GM23338 (cell line): ENCODE measurements at regions not wholly inside any gene's neighbourhood (a gene's known extent, or its start where the extent isn't known, plus 50 kb on each side); places are given as distances from the start of the nearest gene placed in this dataset.

ENCODE experiments used
- ATAC-seq: fragments of 200-7000 bp; cut with Tn5 transposase; 3 replicates; pipeline ENCODE4 v1.9.1; 2020
- DNase-seq: peaks from one replicate; pipeline ENCODE4 v3.0.0-alpha.2; 2015; ENCODE audit warnings: low spot score
- H2AFZ ChIP-seq: fragments of 200-600 bp; sonication (generic); 2 replicates; pipeline ENCODE4 v1.8.0; 2016; ENCODE audit warnings: antibody characterized with exemption, mild to moderate bottlenecking, moderate library complexity
- H3F3A ChIP-seq: fragments of 200-600 bp; sonication (generic); replicated peaks from 2 replicates; pipeline ENCODE4 v1.8.0; 2017; ENCODE audit warnings: antibody characterized with exemption, mixed run types, low read depth
- H3K27ac ChIP-seq: fragments of 200-600 bp; sonication (generic); 2 replicates; pipeline ENCODE4 v1.6.1; 2016; ENCODE audit warnings: low read depth
- H3K27me3 ChIP-seq: fragments of 200-600 bp; sonication (generic); 2 replicates; pipeline ENCODE4 v1.8.0; 2016; ENCODE audit warnings: mild to moderate bottlenecking, mixed run types, moderate library complexity; ENCODE audit not compliant: insufficient read depth
- H3K36me3 ChIP-seq: fragments of 200-600 bp; sonication (generic); 2 replicates; pipeline ENCODE4 v1.8.0; 2016; ENCODE audit warnings: mild to moderate bottlenecking; ENCODE audit not compliant: insufficient read depth
- H3K4me1 ChIP-seq: fragments of 200-600 bp; sonication (generic); 2 replicates; pipeline ENCODE4 v1.8.0; 2016; ENCODE audit warnings: mild to moderate bottlenecking, moderate library complexity; ENCODE audit not compliant: insufficient read depth
- H3K4me2 ChIP-seq: fragments of 200-600 bp; sonication (generic); 2 replicates; pipeline ENCODE4 v1.7.1; 2017; ENCODE audit warnings: mixed run types
- H3K4me3 ChIP-seq: fragments of 200-600 bp; sonication (generic); 2 replicates; pipeline ENCODE4 v1.6.1; 2016; ENCODE audit warnings: mixed run types
- H3K79me2 ChIP-seq: fragments of 200-600 bp; sonication (generic); replicated peaks from 2 replicates; pipeline ENCODE4 v1.8.0; 2017; ENCODE audit warnings: mild to moderate bottlenecking; ENCODE audit not compliant: insufficient read depth
- H3K9me2 ChIP-seq: fragments of 200-600 bp; sonication (generic); 2 replicates; pipeline ENCODE4 v1.8.0; 2017; ENCODE audit not compliant: insufficient read depth
- H4K20me1 ChIP-seq: fragments of 200-600 bp; sonication (generic); replicated peaks from 2 replicates; pipeline ENCODE4 v1.8.0; 2017; ENCODE audit warnings: mild to moderate bottlenecking; ENCODE audit not compliant: insufficient read depth
- H3K27ac Mint-ChIP-seq: 2 replicates; pipeline ENCODE4 v1.8.0; 2020; ENCODE audit warnings: inconsistent platforms, mild to moderate bottlenecking, moderate library complexity, mixed read lengths
- H3K27me3 Mint-ChIP-seq: 3 replicates; pipeline ENCODE4 v1.8.0; 2022; ENCODE audit warnings: low read depth, mild to moderate bottlenecking, moderate library complexity, mixed read lengths, inconsistent platforms; ENCODE audit not compliant: insufficient read depth, poor library complexity
- H3K36me3 Mint-ChIP-seq: 3 replicates; pipeline ENCODE4 v1.8.0; 2021; ENCODE audit warnings: low read depth, mild to moderate bottlenecking, inconsistent platforms, moderate library complexity, mixed read lengths
- H3K4me1 Mint-ChIP-seq: 3 replicates; pipeline ENCODE4 v1.8.0; 2020; ENCODE audit warnings: mild to moderate bottlenecking, inconsistent platforms, mixed read lengths
- H3K4me3 Mint-ChIP-seq: 3 replicates; pipeline ENCODE4 v1.8.0; 2021; ENCODE audit warnings: moderate library complexity, mild to moderate bottlenecking, inconsistent platforms, mixed read lengths
- H3K9me3 Mint-ChIP-seq: 3 replicates; pipeline ENCODE4 v1.8.0; 2020; ENCODE audit warnings: moderate library complexity, mild to moderate bottlenecking, inconsistent platforms, mixed read lengths
- JUNB ChIP-seq: IDR thresholded peaks from one replicate; pipeline ENCODE4 v1.6.1; 2016; ENCODE audit warnings: antibody characterized with exemption; ENCODE audit not compliant: unreplicated experiment
- NANOG ChIP-seq: IDR thresholded peaks from 2 replicates; pipeline ENCODE4 v1.6.1; 2016; ENCODE audit warnings: antibody characterized with exemption, borderline replicate concordance
- ZNF331 ChIP-seq: fragments of 250-450 bp; sonication (Bioruptor Pico); IDR thresholded peaks from 2 replicates; pipeline ENCODE4 v1.5.0; 2020; ENCODE audit warnings: low read depth, mild to moderate bottlenecking, moderate library complexity
- TF ChIP-seq, protein P1 (sequence below): IDR thresholded peaks from 2 replicates; pipeline ENCODE4 v1.6.1; 2016; ENCODE audit warnings: antibody characterized with exemption
- TF ChIP-seq, protein P2 (sequence below): fragments of 250-450 bp; sonication (Bioruptor Pico); IDR thresholded peaks from 2 replicates; pipeline ENCODE4 v1.5.0; 2020; ENCODE audit warnings: mild to moderate bottlenecking, moderate library complexity

DNA sequence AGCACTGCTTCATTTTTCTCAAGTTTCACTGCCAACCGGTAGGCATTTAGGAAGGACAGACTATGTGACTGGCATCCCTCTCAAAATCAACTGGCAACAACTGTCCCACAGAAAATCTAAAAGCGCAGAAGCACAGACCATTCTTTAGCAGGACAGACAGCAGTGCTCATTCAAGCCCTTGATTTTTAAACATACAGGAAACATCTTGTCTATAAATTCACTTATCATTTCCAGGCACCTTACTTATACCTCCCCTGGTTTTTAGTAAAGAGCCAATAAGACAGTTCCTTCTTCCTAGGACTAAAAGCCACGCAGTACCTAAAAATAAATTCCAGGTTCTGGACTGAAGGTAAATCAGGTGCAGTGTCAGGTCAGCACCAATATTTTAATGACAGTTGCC is 343.2 kb upstream of the WWC1 start (continued):
- TF ChIP-seq, protein P1, sequence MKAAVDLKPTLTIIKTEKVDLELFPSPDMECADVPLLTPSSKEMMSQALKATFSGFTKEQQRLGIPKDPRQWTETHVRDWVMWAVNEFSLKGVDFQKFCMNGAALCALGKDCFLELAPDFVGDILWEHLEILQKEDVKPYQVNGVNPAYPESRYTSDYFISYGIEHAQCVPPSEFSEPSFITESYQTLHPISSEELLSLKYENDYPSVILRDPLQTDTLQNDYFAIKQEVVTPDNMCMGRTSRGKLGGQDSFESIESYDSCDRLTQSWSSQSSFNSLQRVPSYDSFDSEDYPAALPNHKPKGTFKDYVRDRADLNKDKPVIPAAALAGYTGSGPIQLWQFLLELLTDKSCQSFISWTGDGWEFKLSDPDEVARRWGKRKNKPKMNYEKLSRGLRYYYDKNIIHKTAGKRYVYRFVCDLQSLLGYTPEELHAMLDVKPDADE = no peak
- no peak for TF ChIP-seq ZNF331 (CRISPR knock-in tag)
- TF ChIP-seq NANOG = no peak

DNA sequence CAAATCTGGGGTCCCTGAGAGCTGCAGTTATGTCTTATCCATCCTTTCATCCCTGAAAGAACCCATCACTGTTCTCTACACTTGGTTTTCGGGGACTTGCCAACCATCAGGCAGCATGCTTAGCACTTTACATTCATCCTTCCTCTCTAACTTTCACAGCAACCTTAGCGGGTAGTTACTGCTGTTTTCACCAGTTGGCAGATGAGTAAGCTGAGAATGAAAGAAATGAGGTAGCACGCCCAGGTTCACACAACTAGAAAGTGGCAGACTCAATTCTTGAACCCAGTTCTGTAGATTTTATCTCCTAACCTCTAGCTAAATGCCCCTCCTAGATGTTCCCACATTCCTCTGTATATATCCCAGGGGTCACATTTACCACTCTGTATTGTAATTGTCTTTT is 342.0 kb upstream of the WWC1 start:
- Histone ChIP-seq H2AFZ (no peak overlapping the region), H3K36me3 (no peaks in the 10 kb centered on the region), H3K4me2 (no peak overlapping the region), H4K20me1 (no peaks in the 10 kb centered on the region), H3F3A (no peaks in the 10 kb centered on the region), H3K27me3 (no peaks in the 10 kb centered on the region), H3K4me1 (peaks cover 27% of the 10 kb centered on the region), H3K27ac (no peak overlapping the region), H3K4me3 (no peak overlapping the region), H3K9me2 (no peaks in the 10 kb centered on the region), H3K79me2 (no peaks in the 10 kb centered on the region)
- DNase-seq = no peak
- Mint-ChIP-seq H3K4me1 (peaks cover 37% of the 10 kb centered on the region), H3K4me3 (no peak overlapping the region), H3K27me3 (no peaks in the 10 kb centered on the region), H3K36me3 (no peaks in the 10 kb centered on the region), H3K9me3 (no peaks in the 10 kb centered on the region), H3K27ac (no peak overlapping the region)
- TF ChIP-seq JUNB = no peak
- TF ChIP-seq, protein P2, sequence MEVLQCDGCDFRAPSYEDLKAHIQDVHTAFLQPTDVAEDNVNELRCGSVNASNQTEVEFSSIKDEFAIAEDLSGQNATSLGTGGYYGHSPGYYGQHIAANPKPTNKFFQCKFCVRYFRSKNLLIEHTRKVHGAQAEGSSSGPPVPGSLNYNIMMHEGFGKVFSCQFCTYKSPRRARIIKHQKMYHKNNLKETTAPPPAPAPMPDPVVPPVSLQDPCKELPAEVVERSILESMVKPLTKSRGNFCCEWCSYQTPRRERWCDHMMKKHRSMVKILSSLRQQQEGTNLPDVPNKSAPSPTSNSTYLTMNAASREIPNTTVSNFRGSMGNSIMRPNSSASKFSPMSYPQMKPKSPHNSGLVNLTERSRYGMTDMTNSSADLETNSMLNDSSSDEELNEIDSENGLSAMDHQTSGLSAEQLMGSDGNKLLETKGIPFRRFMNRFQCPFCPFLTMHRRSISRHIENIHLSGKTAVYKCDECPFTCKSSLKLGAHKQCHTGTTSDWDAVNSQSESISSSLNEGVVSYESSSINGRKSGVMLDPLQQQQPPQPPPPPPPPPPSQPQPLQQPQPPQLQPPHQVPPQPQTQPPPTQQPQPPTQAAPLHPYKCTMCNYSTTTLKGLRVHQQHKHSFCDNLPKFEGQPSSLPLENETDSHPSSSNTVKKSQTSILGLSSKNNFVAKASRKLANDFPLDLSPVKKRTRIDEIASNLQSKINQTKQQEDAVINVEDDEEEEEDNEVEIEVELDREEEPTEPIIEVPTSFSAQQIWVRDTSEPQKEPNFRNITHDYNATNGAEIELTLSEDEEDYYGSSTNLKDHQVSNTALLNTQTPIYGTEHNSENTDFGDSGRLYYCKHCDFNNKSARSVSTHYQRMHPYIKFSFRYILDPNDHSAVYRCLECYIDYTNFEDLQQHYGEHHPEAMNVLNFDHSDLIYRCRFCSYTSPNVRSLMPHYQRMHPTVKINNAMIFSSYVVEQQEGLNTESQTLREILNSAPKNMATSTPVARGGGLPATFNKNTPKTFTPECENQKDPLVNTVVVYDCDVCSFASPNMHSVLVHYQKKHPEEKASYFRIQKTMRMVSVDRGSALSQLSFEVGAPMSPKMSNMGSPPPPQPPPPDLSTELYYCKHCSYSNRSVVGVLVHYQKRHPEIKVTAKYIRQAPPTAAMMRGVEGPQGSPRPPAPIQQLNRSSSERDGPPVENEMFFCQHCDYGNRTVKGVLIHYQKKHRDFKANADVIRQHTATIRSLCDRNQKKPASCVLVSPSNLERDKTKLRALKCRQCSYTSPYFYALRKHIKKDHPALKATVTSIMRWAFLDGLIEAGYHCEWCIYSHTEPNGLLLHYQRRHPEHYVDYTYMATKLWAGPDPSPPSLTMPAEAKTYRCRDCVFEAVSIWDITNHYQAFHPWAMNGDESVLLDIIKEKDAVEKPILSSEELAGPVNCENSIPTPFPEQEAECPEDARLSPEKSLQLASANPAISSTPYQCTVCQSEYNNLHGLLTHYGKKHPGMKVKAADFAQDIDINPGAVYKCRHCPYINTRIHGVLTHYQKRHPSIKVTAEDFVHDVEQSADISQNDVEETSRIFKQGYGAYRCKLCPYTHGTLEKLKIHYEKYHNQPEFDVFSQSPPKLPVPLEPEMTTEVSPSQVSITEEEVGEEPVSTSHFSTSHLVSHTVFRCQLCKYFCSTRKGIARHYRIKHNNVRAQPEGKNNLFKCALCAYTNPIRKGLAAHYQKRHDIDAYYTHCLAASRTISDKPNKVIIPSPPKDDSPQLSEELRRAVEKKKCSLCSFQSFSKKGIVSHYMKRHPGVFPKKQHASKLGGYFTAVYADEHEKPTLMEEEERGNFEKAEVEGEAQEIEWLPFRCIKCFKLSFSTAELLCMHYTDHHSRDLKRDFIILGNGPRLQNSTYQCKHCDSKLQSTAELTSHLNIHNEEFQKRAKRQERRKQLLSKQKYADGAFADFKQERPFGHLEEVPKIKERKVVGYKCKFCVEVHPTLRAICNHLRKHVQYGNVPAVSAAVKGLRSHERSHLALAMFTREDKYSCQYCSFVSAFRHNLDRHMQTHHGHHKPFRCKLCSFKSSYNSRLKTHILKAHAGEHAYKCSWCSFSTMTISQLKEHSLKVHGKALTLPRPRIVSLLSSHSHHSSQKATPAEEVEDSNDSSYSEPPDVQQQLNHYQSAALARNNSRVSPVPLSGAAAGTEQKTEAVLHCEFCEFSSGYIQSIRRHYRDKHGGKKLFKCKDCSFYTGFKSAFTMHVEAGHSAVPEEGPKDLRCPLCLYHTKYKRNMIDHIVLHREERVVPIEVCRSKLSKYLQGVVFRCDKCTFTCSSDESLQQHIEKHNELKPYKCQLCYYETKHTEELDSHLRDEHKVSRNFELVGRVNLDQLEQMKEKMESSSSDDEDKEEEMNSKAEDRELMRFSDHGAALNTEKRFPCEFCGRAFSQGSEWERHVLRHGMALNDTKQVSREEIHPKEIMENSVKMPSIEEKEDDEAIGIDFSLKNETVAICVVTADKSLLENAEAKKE (CRISPR knock-in tag) = no peak
- ATAC-seq = no peak
